Karpas-422 (cell line): ENCODE measurements at regions not wholly inside any gene's neighbourhood (a gene's known extent, or its start where the extent isn't known, plus 50 kb on each side); places are given as distances from the start of the nearest gene placed in this dataset.
"Not testable (repeated sequence)": the region's sequence is repeated elsewhere in the genome, so short reads cannot be mapped to it uniquely, and the experiment has no call there.

Source experiments
- DNase-seq: peaks from one replicate; pipeline ENCODE4 v3.0.0-alpha.2; 2015
- H2AFZ ChIP-seq: fragments of 200-600 bp; sonication (generic); 2 replicates; pipeline ENCODE4 v1.6.1; 2014; ENCODE audit warnings: antibody characterized with exemption, low read length, mixed read lengths
- H3K27ac ChIP-seq: fragments of 200-600 bp; sonication (generic); 2 replicates; pipeline ENCODE4 v1.5.1; 2014; ENCODE audit warnings: mild to moderate bottlenecking, low read length, moderate library complexity
- H3K27me3 ChIP-seq: fragments of 200-600 bp; sonication (generic); 2 replicates; pipeline ENCODE4 v1.6.1; 2014; ENCODE audit warnings: low read length, mixed read lengths
- H3K36me3 ChIP-seq: fragments of 200-600 bp; sonication (generic); 2 replicates; pipeline ENCODE4 v1.6.1; 2014; ENCODE audit warnings: low read length, mixed read lengths; ENCODE audit not compliant: insufficient read depth
- H3K4me1 ChIP-seq: fragments of 200-600 bp; sonication (generic); 2 replicates; pipeline ENCODE4 v1.6.1; 2014; ENCODE audit warnings: mild to moderate bottlenecking, low read length, mixed read lengths
- H3K4me2 ChIP-seq: fragments of 200-600 bp; sonication (generic); 2 replicates; pipeline ENCODE4 v1.6.1; 2014; ENCODE audit warnings: low read length, low read depth, mild to moderate bottlenecking; ENCODE audit not compliant: poor library complexity, severe bottlenecking
- H3K4me3 ChIP-seq: fragments of 200-600 bp; sonication (generic); 2 replicates; pipeline ENCODE4 v1.5.1; 2014; ENCODE audit warnings: mild to moderate bottlenecking, antibody characterized with exemption, low read length, mixed read lengths
- H3K79me2 ChIP-seq: fragments of 200-600 bp; sonication (generic); 2 replicates; pipeline ENCODE4 v1.6.1; 2014; ENCODE audit warnings: mild to moderate bottlenecking, low read length, mixed read lengths
- H3K9ac ChIP-seq: fragments of 200-600 bp; sonication (generic); 2 replicates; pipeline ENCODE4 v1.6.0; 2014; ENCODE audit warnings: low read length
- H3K9me2 ChIP-seq: fragments of 200-600 bp; sonication (generic), shearing (Covaris generic); replicated peaks from 2 replicates; pipeline ENCODE4 v1.6.0; 2014; ENCODE audit warnings: mild to moderate bottlenecking, low read length, moderate library complexity; ENCODE audit not compliant: insufficient read depth
- H3K9me3 ChIP-seq: fragments of 300-700, 200-600 bp; sonication (generic); 2 replicates; pipeline ENCODE4 v1.6.1; 2014; ENCODE audit warnings: low read length, mixed read lengths
- H4K20me1 ChIP-seq: fragments of 200-600 bp; sonication (generic); 2 replicates; pipeline ENCODE4 v1.6.1; 2014; ENCODE audit warnings: mild to moderate bottlenecking, antibody characterized with exemption, low read length, low read depth; ENCODE audit not compliant: insufficient read depth

DNA sequence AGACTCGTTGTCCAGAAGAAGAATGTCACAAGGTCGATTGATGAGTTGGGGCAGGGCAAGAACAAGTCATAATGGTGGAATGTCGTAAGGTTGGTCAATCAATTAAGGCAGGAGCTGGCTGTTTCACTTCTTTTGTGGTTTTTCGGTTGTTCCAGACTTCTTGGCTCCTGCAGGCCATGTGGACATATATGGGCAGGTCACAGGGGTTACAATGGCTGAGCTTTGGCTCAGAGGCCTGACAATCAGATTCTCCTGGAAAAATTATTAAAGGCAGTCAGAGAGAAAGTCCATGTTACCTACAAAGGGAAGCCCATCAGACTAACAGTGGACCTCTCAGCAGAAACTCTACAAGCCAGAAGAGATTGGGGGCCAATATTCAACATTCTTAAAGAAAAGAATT is 785.3 kb downstream of the METTL4 start:
- not testable (repeated sequence) for H3K9me3 ChIP-seq, H3K4me2 ChIP-seq, H3K4me1 ChIP-seq, H3K27me3 ChIP-seq, H3K9me2 ChIP-seq, H3K79me2 ChIP-seq, H3K27ac ChIP-seq, H4K20me1 ChIP-seq, DNase-seq, H3K4me3 ChIP-seq, H3K9ac ChIP-seq, H3K36me3 ChIP-seq, H2AFZ ChIP-seq

DNA sequence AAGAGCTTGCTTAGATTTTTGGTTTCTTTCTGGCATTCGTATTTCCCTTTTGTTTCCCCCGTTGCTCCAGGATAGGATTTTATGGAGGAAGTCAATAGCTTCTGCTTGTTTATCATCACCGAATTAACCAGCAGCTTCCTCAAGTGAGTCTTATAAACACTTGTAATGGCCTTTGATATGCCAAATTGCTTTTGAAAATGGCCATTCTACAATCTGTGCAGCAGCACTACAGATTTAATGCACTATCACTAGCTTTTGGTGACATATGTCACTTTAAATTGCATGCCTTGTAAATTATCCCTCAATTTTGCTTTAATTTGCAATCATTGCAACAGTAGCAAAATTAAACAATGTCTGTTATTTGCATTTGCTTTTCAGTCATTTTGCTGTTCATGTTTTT is 774.7 kb downstream of the METTL4 start:
- H3K9me2 ChIP-seq = no peaks in the 10 kb centered on the region; the same call in 1 of the 2 replicates
- no peak overlapping the region for H3K27ac ChIP-seq
- H3K9ac ChIP-seq = no peak overlapping the region
- no peaks in the 10 kb centered on the region for H3K9me3 ChIP-seq
- no peak overlapping the region for H3K4me2 ChIP-seq
- H3K36me3 ChIP-seq = no peaks in the 10 kb centered on the region
- no peak for DNase-seq
- H3K79me2 ChIP-seq = no peaks in the 10 kb centered on the region
- no peaks in the 10 kb centered on the region for H3K4me1 ChIP-seq
- H3K27me3 ChIP-seq = no peaks in the 10 kb centered on the region
- no peak overlapping the region for H3K4me3 ChIP-seq
- H2AFZ ChIP-seq = no peak overlapping the region
- no peaks in the 10 kb centered on the region for H4K20me1 ChIP-seq

GRCh38 chr18:1797235-1797634 is 774.1 kb downstream of the METTL4 start:
- H3K9me2 ChIP-seq = no peaks in the 10 kb centered on the region; the same call in 1 of the 2 replicates
- no peak overlapping the region for H3K27ac ChIP-seq
- no peak for DNase-seq
- H3K4me2 ChIP-seq = no peak overlapping the region
- H3K27me3 ChIP-seq = no peaks in the 10 kb centered on the region
- no peaks in the 10 kb centered on the region for H4K20me1 ChIP-seq
- no peaks in the 10 kb centered on the region for H3K4me1 ChIP-seq
- no peak overlapping the region for H3K4me3 ChIP-seq
- no peaks in the 10 kb centered on the region for H3K9me3 ChIP-seq
- H3K9ac ChIP-seq = no peak overlapping the region
- no peak overlapping the region for H2AFZ ChIP-seq
- no peaks in the 10 kb centered on the region for H3K36me3 ChIP-seq
- no peaks in the 10 kb centered on the region for H3K79me2 ChIP-seq

DNA sequence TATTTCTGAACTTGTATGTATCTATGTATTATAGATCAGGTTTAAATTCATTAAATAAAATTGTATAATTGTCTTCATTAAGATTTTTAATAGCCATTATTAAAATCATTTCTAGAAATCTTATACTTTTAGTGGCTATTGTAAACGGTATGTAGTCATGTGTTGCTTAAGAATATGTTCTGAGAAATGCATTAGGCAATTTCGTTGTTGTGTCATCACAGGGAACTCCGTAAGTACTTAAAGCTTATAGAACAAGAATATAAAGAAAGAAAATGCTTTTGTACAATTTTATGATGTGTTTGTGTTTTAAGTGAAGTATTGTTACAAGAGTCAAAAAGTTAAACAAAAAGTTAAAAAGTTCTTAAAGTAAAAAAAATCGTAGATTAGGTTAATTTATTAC is 765.8 kb downstream of the METTL4 start:
- no peak for DNase-seq
- Histone ChIP-seq H3K27me3 (no peaks in the 10 kb centered on the region), H3K36me3 (no peaks in the 10 kb centered on the region), H3K9me3 (peaks cover 3% of the 10 kb centered on the region; the same call in 1 of the 2 replicates), H3K9ac (no peak overlapping the region), H3K4me1 (no peaks in the 10 kb centered on the region), H3K9me2 (no peaks in the 10 kb centered on the region), H3K27ac (no peak overlapping the region), H3K4me3 (no peak overlapping the region), H2AFZ (no peak overlapping the region), H3K79me2 (no peaks in the 10 kb centered on the region), H4K20me1 (no peaks in the 10 kb centered on the region), H3K4me2 (no peak overlapping the region)

DNA sequence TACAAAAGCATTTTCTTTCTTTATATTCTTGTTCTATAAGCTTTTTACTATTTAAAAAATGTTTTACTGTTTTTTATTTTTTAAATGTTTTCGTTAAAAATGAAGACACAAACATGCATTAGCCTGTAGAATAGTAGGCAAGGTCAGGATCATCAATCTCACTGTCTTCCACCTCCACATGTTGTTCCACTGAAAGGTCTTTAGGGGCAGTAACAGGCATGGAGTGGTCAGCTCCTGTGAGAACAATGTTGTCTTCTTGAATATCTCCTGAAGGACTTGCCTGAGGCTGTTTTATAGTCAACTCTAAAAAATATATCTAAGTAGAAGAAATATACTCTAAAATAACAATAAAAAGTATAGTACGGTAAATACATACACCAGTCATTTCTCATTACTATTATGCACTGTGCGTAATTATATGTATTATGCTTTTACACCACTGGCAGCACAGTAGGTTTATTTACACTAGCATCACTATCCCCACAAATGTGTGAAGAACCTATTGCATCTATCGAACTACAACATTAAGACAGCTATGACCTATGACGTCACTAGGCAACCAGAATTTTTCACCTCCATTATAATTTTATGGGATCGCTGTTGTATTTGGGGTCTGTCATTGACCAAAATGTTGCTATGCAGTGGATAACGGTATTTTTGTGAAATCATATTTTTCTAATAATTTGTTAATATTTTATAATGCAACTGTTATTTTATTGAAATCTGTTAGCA is 764.3 kb downstream of the METTL4 start:
- no peak overlapping the region for H3K9ac ChIP-seq
- H4K20me1 ChIP-seq = no peaks in the 10 kb centered on the region
- no peaks in the 10 kb centered on the region for H3K36me3 ChIP-seq
- H3K4me3 ChIP-seq = no peak overlapping the region
- DNase-seq = no peak
- H3K4me2 ChIP-seq = no peak overlapping the region
- H3K9me2 ChIP-seq = no peaks in the 10 kb centered on the region
- no peaks in the 10 kb centered on the region for H3K79me2 ChIP-seq
- no peaks in the 10 kb centered on the region for H3K27me3 ChIP-seq
- no peaks in the 10 kb centered on the region for H3K4me1 ChIP-seq
- H3K27ac ChIP-seq = no peak overlapping the region
- peaks cover 6% of the 10 kb centered on the region for H3K9me3 ChIP-seq
- H2AFZ ChIP-seq = no peak overlapping the region

GRCh38 chr18:1811282-1811681 is 760.0 kb downstream of the METTL4 start:
- Histone ChIP-seq H3K27me3 (no peaks in the 10 kb centered on the region), H3K4me3 (no peak overlapping the region), H3K9me3 (peaks cover 9% of the 10 kb centered on the region), H3K79me2 (no peaks in the 10 kb centered on the region), H2AFZ (no peak overlapping the region), H3K36me3 (no peaks in the 10 kb centered on the region), H3K4me2 (no peak overlapping the region), H3K9ac (no peak overlapping the region), H4K20me1 (no peaks in the 10 kb centered on the region), H3K4me1 (no peaks in the 10 kb centered on the region), H3K27ac (no peak overlapping the region), H3K9me2 (no peaks in the 10 kb centered on the region)
- no peak for DNase-seq

GRCh38 chr18:1825296-1825695 is 746.0 kb downstream of the METTL4 start:
- no peak overlapping the region for H3K27ac ChIP-seq
- H3K9me3 ChIP-seq = no peaks in the 10 kb centered on the region
- H4K20me1 ChIP-seq = no peaks in the 10 kb centered on the region
- H3K27me3 ChIP-seq = no peaks in the 10 kb centered on the region
- no peak overlapping the region for H3K9ac ChIP-seq
- H3K4me3 ChIP-seq = no peak overlapping the region
- H3K9me2 ChIP-seq = no peaks in the 10 kb centered on the region; the same call in 1 of the 2 replicates
- no peak overlapping the region for H3K4me2 ChIP-seq
- no peak overlapping the region for H2AFZ ChIP-seq
- no peaks in the 10 kb centered on the region for H3K4me1 ChIP-seq
- no peaks in the 10 kb centered on the region for H3K79me2 ChIP-seq
- H3K36me3 ChIP-seq = no peaks in the 10 kb centered on the region
- DNase-seq = no peak

- H3K36me3 ChIP-seq = no peaks in the 10 kb centered on the region
- no peaks in the 10 kb centered on the region for H3K79me2 ChIP-seq
- no peak for DNase-seq
These were observed 730.4 kb downstream of the METTL4 start for GRCh38 chr18:1840878-1841277.

More at GRCh38 chr18:1840878-1841277, 730.4 kb downstream of the METTL4 start:
- no peak overlapping the region for H3K27ac ChIP-seq
- H3K27me3 ChIP-seq = no peaks in the 10 kb centered on the region
- H4K20me1 ChIP-seq = no peaks in the 10 kb centered on the region
- peaks cover 3% of the 10 kb centered on the region; the same call in 1 of the 2 replicates for H3K9me3 ChIP-seq
- H3K9ac ChIP-seq = no peak overlapping the region
- no peaks in the 10 kb centered on the region for H3K4me1 ChIP-seq
- no peak overlapping the region for H3K4me2 ChIP-seq
- no peaks in the 10 kb centered on the region for H3K9me2 ChIP-seq
- H2AFZ ChIP-seq = no peak overlapping the region
- H3K4me3 ChIP-seq = no peak overlapping the region
